HEK293 (cell line): ENCODE measurements at regions not wholly inside any gene's neighbourhood (a gene's known extent, or its start where the extent isn't known, plus 50 kb on each side); places are given as distances from the start of the nearest gene placed in this dataset.

Source experiments
- BCL11B ChIP-seq: fragments of 450-650 bp; formaldehyde crosslinking; IDR thresholded peaks from 2 replicates; pipeline ENCODE4 v1.5.1; 2016; ENCODE audit warnings: low read depth, missing biosample characterization, missing genetic modification characterization
- GLIS2 ChIP-seq: fragments of 450-650 bp; formaldehyde crosslinking; IDR thresholded peaks from 2 replicates; pipeline ENCODE4 v1.5.1; 2016; ENCODE audit warnings: missing biosample characterization, missing genetic modification characterization
- HOXC10 ChIP-seq: sonication (generic); formaldehyde crosslinking; IDR thresholded peaks from 2 replicates; pipeline ENCODE4 v1.8.1; 2023; ENCODE audit warnings: mild to moderate bottlenecking, missing genetic modification reagents
- KLF1 ChIP-seq: fragments of 450-650 bp; formaldehyde crosslinking; IDR thresholded peaks from 2 replicates; pipeline ENCODE4 v1.5.1; 2016; ENCODE audit warnings: missing biosample characterization, missing genetic modification characterization
- KLF9 ChIP-seq: fragments of 450-650 bp; formaldehyde crosslinking; IDR thresholded peaks from 2 replicates; pipeline ENCODE4 v1.5.1; 2016; ENCODE audit warnings: missing biosample characterization, missing genetic modification characterization, low read depth
- OVOL3 ChIP-seq: fragments of 450-650 bp; formaldehyde crosslinking; IDR thresholded peaks from 2 replicates; pipeline ENCODE4 v1.5.1; 2016; ENCODE audit warnings: missing biosample characterization, missing genetic modification characterization
- SCRT1 ChIP-seq: fragments of 450-650 bp; formaldehyde crosslinking; IDR thresholded peaks from 2 replicates; pipeline ENCODE4 v1.5.1; 2016; ENCODE audit warnings: missing biosample characterization, missing genetic modification characterization, borderline replicate concordance
- TCF7L2 ChIP-seq: IDR thresholded peaks from 2 replicates; pipeline ENCODE4 v1.6.1; 2011; ENCODE audit warnings: low read depth, mild to moderate bottlenecking, inconsistent platforms, low read length, moderate library complexity, borderline replicate concordance
- TSHZ1 ChIP-seq: fragments of 450-650 bp; formaldehyde crosslinking; IDR thresholded peaks from 2 replicates; pipeline ENCODE4 v1.5.1; 2016; ENCODE audit warnings: missing biosample characterization, missing genetic modification characterization, borderline replicate concordance
- YY2 ChIP-seq: fragments of 450-650 bp; formaldehyde crosslinking; IDR thresholded peaks from 2 replicates; pipeline ENCODE4 v1.5.1; 2016; ENCODE audit warnings: missing biosample characterization, missing genetic modification characterization
- ZBTB48 ChIP-seq: fragments of 450-650 bp; formaldehyde crosslinking; IDR thresholded peaks from 2 replicates; pipeline ENCODE4 v1.5.1; 2016; ENCODE audit warnings: missing biosample characterization, missing genetic modification characterization
- ZNF146 ChIP-seq: fragments of 450-650 bp; formaldehyde crosslinking; IDR thresholded peaks from 2 replicates; pipeline ENCODE4 v1.5.1; 2016; ENCODE audit warnings: missing biosample characterization, missing genetic modification characterization
- ZNF175 ChIP-seq: fragments of 450-650 bp; formaldehyde crosslinking; IDR thresholded peaks from 2 replicates; pipeline ENCODE4 v1.5.1; 2016; ENCODE audit warnings: missing biosample characterization, missing genetic modification characterization
- ZNF184 ChIP-seq: fragments of 450-650 bp; IDR thresholded peaks from 2 replicates; pipeline ENCODE4 v1.5.1; 2018; ENCODE audit warnings: missing biosample characterization, mild to moderate bottlenecking, missing genetic modification characterization
- ZNF202 ChIP-seq: fragments of 450-650 bp; formaldehyde crosslinking; IDR thresholded peaks from 2 replicates; pipeline ENCODE4 v1.5.1; 2016; ENCODE audit warnings: missing biosample characterization, missing genetic modification characterization, borderline replicate concordance
- ZNF239 ChIP-seq: fragments of 450-650 bp; formaldehyde crosslinking; IDR thresholded peaks from 2 replicates; pipeline ENCODE4 v1.5.1; 2016; ENCODE audit warnings: missing biosample characterization, missing genetic modification characterization
- ZNF280D ChIP-seq: fragments of 450-650 bp; formaldehyde crosslinking; IDR thresholded peaks from 2 replicates; pipeline ENCODE4 v1.5.1; 2016; ENCODE audit warnings: missing biosample characterization, missing genetic modification characterization
- ZNF341 ChIP-seq: fragments of 450-650 bp; formaldehyde crosslinking; IDR thresholded peaks from 2 replicates; pipeline ENCODE4; 2016; ENCODE audit warnings: low read depth, missing biosample characterization, missing genetic modification characterization
- ZNF350 ChIP-seq: fragments of 450-650 bp; formaldehyde crosslinking; IDR thresholded peaks from 2 replicates; pipeline ENCODE4 v1.5.0; 2017; ENCODE audit warnings: missing biosample characterization, mild to moderate bottlenecking, missing genetic modification characterization
- ZNF354C ChIP-seq: fragments of 450-650 bp; formaldehyde crosslinking; IDR thresholded peaks from 2 replicates; pipeline ENCODE4 v1.5.1; 2016; ENCODE audit warnings: missing biosample characterization, missing genetic modification characterization, low read depth, borderline replicate concordance
- ZNF423 ChIP-seq: fragments of 450-650 bp; formaldehyde crosslinking; IDR thresholded peaks from 2 replicates; pipeline ENCODE4 v1.5.1; 2016; ENCODE audit warnings: missing biosample characterization, missing genetic modification characterization
- ZNF48 ChIP-seq: fragments of 450-650 bp; formaldehyde crosslinking; IDR thresholded peaks from 2 replicates; pipeline ENCODE4 v1.5.1; 2016; ENCODE audit warnings: missing biosample characterization, missing genetic modification characterization
- ZNF529 ChIP-seq: fragments of 450-650 bp; formaldehyde crosslinking; IDR thresholded peaks from 2 replicates; pipeline ENCODE4 v1.5.1; 2017; ENCODE audit warnings: missing genetic modification characterization, missing biosample characterization; ENCODE audit not compliant: insufficient replicate concordance
- ZNF549 ChIP-seq: fragments of 450-650 bp; IDR thresholded peaks from 2 replicates; pipeline ENCODE4 v1.5.1; 2018; ENCODE audit warnings: missing biosample characterization, missing genetic modification characterization, mild to moderate bottlenecking, inconsistent platforms, moderate library complexity
- ZNF555 ChIP-seq: fragments of 450-650 bp; formaldehyde crosslinking; conservative IDR thresholded peaks from 2 replicates; pipeline ENCODE4 v1.5.1; 2017; ENCODE audit warnings: missing biosample characterization, mild to moderate bottlenecking, missing genetic modification characterization, inconsistent platforms
- ZNF560 ChIP-seq: fragments of 450-650 bp; formaldehyde crosslinking; IDR thresholded peaks from 2 replicates; pipeline ENCODE4 v1.5.1; 2017; ENCODE audit warnings: missing biosample characterization, missing genetic modification characterization, borderline replicate concordance
- ZNF571 ChIP-seq: fragments of 450-650 bp; formaldehyde crosslinking; IDR thresholded peaks from 2 replicates; pipeline ENCODE4 v1.5.0; 2017; ENCODE audit warnings: missing biosample characterization, missing genetic modification characterization
- ZNF600 ChIP-seq: fragments of 450-650 bp; formaldehyde crosslinking; IDR thresholded peaks from 2 replicates; pipeline ENCODE4 v1.5.1; 2016; ENCODE audit warnings: missing biosample characterization, missing genetic modification characterization
- ZNF624 ChIP-seq: fragments of 450-650 bp; formaldehyde crosslinking; IDR thresholded peaks from 2 replicates; pipeline ENCODE4 v1.5.1; 2017; ENCODE audit warnings: missing biosample characterization, missing genetic modification characterization
- ZNF830 ChIP-seq: fragments of 450-650 bp; IDR thresholded peaks from 2 replicates; pipeline ENCODE4 v1.5.0; 2018; ENCODE audit warnings: missing biosample characterization, missing genetic modification characterization, low read depth, mild to moderate bottlenecking, moderate library complexity
- ZNF837 ChIP-seq: fragments of 450-650 bp; formaldehyde crosslinking; IDR thresholded peaks from 2 replicates; pipeline ENCODE4 v1.5.1; 2016; ENCODE audit warnings: missing biosample characterization, missing genetic modification characterization
- TF ChIP-seq, protein P1 (sequence below): fragments of 450-650 bp; formaldehyde crosslinking; IDR thresholded peaks from 2 replicates; pipeline ENCODE4 v1.5.1; 2017; ENCODE audit warnings: missing biosample characterization, missing genetic modification characterization

- TF ChIP-seq ZNF175 (tag by site-specific recombination) = no peak
- no peak for TF ChIP-seq BCL11B (tag by site-specific recombination)
- peak; percentile 95 for TF ChIP-seq ZNF600 (tag by site-specific recombination)
- TF ChIP-seq TSHZ1 (tag by site-specific recombination) = no peak
- TF ChIP-seq ZNF555 = no peak
- TF ChIP-seq KLF9 (tag by site-specific recombination) = 0 out of 2 replicates have a peak, but pooled peaks have one; percentile 15
- TF ChIP-seq ZNF202 (tag by site-specific recombination) = no peak
- TF ChIP-seq ZNF239 = no peak
- no peak for TF ChIP-seq ZNF571 (tag by site-specific recombination)
- TF ChIP-seq YY2 (tag by site-specific recombination) = 0 out of 2 replicates have a peak, but pooled peaks have one; percentile 36
- no peak for TF ChIP-seq ZNF146 (tag by site-specific recombination)
- TF ChIP-seq HOXC10 (CRISPR knock-in tag) = no peak
- no peak for TF ChIP-seq ZNF549 (tag by site-specific recombination)
- no peak for TF ChIP-seq ZNF280D (tag by site-specific recombination)
- TF ChIP-seq ZNF48 (tag by site-specific recombination) = no peak
- TF ChIP-seq ZNF624 (tag by site-specific recombination) = no peak
- TF ChIP-seq SCRT1 (tag by site-specific recombination) = no peak
- TF ChIP-seq ZNF341 (tag by site-specific recombination) = no peak
- TF ChIP-seq TCF7L2 = no peak
- TF ChIP-seq ZNF529 = no peak
- TF ChIP-seq, protein P1, sequence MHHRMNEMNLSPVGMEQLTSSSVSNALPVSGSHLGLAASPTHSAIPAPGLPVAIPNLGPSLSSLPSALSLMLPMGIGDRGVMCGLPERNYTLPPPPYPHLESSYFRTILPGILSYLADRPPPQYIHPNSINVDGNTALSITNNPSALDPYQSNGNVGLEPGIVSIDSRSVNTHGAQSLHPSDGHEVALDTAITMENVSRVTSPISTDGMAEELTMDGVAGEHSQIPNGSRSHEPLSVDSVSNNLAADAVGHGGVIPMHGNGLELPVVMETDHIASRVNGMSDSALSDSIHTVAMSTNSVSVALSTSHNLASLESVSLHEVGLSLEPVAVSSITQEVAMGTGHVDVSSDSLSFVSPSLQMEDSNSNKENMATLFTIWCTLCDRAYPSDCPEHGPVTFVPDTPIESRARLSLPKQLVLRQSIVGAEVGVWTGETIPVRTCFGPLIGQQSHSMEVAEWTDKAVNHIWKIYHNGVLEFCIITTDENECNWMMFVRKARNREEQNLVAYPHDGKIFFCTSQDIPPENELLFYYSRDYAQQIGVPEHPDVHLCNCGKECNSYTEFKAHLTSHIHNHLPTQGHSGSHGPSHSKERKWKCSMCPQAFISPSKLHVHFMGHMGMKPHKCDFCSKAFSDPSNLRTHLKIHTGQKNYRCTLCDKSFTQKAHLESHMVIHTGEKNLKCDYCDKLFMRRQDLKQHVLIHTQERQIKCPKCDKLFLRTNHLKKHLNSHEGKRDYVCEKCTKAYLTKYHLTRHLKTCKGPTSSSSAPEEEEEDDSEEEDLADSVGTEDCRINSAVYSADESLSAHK (tag by site-specific recombination) = no peak
- no peak for TF ChIP-seq ZNF560
- peak; percentile 25; the same call in 1 of the 2 replicates for TF ChIP-seq GLIS2 (tag by site-specific recombination)
- no peak for TF ChIP-seq ZNF423 (tag by site-specific recombination)
- TF ChIP-seq ZNF350 (tag by site-specific recombination) = no peak
- no peak for TF ChIP-seq ZNF837 (tag by site-specific recombination)
- no peak for TF ChIP-seq OVOL3 (tag by site-specific recombination)
- TF ChIP-seq ZBTB48 = no peak
- peak; percentile 49; the same call in 1 of the 2 replicates for TF ChIP-seq ZNF184 (tag by site-specific recombination)
- peak; percentile 45 for TF ChIP-seq KLF1 (tag by site-specific recombination)
- no peak for TF ChIP-seq ZNF830 (tag by site-specific recombination)
- no peak for TF ChIP-seq ZNF354C (tag by site-specific recombination)
These were observed 185.0 kb downstream of the ANAPC1 start (continued) for GRCh38 chr2:111698743-111699554.
